Endothelial cell of hepatic sinusoid (primary cell): ENCODE measurements at regions not wholly inside any gene's neighbourhood (a gene's known extent, or its start where the extent isn't known, plus 50 kb on each side); places are given as distances from the start of the nearest gene placed in this dataset.
"Not testable (repeated sequence)": the region's sequence is repeated elsewhere in the genome, so short reads cannot be mapped to it uniquely, and the experiment has no call there.

Experiments used
- in situ Hi-C: cut with HindIII; loops from 2 replicates; pipeline ENCODE4 v1.10.0; 2017; ENCODE audit warnings: low sequenced_read_pairs

DNA sequence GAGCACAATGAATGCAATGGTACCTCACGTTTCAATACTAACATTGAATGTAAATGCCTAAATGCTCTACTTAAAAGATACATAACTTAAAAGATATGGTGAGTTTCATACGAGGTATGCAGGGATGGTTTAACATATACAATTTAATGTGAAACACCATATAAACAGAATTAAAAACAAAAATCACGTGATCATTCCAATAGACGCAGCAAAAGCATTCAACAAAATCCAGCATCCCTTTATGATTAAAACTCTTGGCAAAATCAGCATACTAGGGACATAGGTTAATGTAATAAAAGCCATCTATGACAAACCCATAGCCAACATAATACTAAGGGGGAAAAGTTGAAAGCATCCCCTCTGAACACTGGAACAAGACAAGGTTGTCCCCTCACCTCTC lies 845.7 kb downstream of the SLC16A7 start:
- in situ Hi-C loops: no loop called here

DNA sequence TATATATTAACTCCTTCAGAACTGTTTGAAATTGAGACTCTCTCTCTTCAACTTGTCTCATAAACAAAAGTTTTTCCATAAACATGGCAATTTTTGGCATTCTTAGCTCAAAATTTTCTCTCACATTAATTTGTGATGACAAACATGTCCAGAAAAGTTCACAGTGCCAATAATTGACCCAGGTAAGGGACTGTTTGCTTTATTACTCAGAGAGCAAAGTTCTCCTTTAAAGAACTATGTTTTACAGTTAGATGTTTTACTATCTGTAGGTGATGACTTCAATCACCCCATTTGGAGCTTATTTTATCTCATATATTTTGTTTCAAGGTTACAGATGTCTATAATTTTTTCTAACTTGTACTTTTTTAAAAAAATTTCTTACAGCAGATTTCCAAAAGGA lies 855.6 kb downstream of the SLC16A7 start:
- in situ Hi-C loops: no loop called here

DNA sequence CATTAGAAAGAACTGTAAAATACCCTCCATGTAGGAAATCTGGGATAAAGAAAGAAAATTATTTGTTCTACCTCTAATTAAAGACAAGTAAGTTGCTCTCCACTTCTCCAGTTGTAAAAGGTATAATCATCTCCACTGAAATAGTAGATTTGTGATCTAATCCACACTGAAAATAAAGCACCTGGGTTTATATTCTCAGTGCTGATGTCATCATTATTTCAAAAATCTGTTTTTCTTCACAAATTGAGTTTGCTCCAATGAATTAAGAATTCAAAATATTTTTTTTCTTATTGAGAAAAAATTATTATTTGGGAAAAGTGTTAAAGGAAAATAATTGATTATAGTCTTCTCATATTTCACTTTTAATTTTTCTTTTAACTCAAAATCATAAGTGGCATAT lies 869.2 kb downstream of the SLC16A7 start:
- in situ Hi-C loops: no loop called here

DNA sequence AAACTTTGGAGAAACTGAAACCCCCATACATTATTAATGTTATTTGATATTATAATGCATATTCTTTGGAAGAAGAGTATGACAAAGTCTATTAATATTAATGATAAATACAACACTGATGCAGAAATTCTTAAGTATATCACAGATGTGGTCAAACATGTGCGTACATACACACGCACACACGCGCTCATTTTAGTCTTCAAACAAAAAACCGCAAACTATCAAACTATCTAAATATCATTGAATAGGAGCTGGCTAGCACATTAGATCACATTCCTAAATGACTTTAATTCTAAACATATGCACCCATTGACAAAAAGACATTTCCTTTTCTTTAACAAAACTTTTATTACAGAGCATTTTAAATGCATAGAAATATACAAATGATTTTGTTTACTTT lies 872.7 kb downstream of the SLC16A7 start:
- in situ Hi-C loops: no loop called here

DNA sequence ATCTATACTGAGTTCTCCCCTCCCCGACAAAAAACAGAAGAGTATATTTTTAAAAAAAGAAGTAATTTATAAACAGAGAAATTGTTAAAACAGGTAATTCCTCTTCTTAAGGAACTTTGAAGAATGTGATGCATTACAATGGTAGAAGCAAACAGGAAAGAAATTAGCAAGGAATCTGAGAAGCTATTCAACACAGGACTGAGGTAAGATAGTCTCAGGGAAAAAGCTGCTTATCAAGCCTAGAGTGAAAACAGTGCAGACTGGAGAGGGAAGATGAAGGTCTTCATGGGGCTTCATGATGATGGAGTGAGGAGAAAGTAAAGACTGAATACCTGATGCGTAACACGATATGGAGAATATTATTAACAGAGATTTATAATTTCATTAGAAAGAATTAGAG lies 880.0 kb downstream of the SLC16A7 start:
- in situ Hi-C loops: no loop called here

DNA sequence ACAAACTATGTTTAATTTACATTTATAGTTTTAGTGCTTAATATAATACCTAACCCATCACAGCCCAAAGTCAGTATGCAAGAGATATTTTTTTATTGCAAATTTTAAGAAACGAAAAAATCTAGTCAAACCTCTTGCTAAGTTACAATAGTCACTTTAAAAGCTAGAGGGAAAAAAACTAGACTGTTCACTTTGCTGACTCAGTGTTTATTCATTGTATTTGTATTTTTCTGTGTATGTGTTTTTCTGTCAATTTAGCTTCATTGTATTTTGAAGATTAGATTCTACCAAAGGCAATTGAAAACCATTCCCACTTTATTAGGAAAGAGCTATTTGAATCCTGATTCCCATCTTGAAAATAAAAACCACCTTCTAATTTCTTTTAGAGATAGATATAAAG lies 891.5 kb downstream of the SLC16A7 start:
- in situ Hi-C loops: no loop called here

DNA sequence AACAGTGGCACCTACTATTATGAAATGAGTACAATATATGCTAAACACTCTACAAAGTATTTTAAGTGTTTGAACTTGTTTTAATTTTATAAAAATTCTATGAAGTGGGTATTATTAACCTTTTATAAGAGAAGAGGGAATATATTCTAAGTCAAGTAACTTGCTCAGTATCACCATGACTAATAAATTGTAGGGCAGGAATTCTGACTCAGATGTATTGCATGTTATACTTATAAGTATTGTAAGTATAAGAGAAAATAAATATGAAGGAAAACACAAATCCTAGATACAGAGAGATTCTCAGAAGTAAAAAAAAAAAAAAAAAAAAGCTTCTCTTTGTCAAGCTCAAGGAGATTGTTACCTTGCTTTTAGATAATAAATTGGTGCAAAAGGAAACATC lies 893.2 kb downstream of the SLC16A7 start:
- in situ Hi-C loops: no loop called here

DNA sequence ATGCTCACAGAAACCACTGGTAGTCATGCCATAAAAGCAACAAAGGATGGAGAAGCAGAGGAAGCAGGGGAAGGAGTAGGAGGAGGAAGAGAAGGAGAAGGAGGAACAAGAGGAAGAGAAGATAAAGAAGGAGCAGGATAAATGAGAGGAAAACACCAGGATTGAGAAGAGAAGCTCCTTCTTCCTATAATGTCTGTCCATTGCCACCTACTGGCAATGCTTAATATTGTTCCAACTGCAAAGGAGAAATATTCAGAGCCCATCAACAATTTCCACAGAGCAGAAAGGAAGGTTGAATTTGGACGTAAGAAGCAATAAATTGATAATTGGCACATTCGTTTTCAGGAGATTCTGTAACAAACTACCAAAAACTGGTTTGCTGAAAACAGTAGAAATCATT lies 898.4 kb downstream of the SLC16A7 start:
- in situ Hi-C loops: no loop called here

DNA sequence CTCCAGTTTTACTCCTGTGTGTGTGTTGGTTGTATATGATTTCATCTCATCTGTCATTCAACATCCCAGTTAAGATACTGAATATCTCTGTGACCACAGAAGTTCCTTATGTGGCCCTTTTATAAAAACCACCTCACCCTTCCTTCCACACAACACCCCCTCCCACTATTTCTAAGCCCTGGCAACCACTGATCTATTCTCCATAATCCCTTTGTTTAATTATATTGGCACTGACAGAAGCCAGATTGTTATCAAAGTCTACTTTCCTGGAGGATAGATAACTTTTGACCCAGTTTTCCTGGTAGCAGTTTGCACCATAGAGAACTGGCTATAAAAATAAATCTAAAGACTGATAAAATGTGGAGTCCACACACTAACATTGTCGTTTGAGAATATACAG lies 902.8 kb downstream of the SLC16A7 start:
- in situ Hi-C loops: no loop called here

DNA sequence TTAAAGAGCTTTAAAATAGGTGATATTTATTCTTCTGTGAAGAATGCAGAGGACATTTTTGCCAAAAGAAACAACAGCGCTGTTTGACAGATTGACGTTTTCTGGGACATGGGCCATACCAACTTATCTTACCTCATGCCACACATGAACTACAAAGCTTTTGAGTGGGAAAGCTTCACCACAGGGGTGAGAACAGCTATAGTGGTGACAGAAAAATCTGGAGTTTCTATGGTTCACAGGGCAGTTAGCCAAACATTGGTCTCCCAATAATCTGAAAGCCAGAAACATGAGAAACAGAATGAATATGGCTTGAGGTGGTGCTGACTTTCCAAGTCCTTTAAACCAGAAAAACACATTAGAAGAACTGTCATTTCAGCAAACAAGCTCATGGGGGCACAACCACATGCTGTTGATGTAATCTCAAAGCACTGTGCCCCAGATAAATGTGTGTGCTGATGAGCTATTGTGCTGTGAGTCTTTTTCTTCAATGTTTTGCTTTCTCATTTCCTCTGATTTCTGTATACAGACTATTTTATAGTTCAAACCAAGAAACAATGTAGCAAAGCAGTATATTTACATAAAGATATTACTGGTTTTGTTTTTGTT lies 905.4 kb downstream of the SLC16A7 start:
- in situ Hi-C loops: no loop called here

DNA sequence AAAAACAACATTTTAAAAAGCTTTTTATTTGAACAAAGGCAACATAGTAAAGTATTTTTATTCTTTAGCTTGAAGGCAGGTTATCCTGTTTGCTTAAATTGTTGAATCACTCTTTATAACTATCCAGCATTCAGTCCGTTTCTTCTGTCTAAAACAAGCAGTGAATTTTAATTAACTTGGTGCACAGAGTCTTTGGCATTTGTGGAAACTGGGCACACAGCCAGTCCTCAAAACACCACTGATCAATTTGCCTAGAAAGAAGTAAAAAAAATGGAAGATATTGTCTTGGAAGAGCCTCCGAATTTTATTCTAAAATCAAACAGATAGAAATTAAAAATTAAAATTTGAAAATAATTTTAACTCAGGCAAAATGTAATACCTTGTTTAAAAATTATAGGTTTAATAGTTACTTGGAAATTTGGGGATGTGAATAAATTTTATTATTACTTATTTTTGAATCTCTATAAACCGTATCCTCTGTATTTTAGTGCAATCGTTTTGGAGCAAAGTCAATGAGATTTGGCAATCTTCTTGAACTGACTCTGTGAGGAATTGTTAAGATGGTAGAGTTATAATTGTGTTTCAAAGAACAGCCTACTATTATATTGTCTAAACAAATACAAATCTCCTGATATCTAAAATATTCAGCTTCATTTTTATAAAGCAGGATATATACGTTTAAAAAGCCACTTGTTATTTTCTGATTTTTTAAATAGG lies 927.0 kb downstream of the SLC16A7 start:
- in situ Hi-C loops: no loop called here

DNA sequence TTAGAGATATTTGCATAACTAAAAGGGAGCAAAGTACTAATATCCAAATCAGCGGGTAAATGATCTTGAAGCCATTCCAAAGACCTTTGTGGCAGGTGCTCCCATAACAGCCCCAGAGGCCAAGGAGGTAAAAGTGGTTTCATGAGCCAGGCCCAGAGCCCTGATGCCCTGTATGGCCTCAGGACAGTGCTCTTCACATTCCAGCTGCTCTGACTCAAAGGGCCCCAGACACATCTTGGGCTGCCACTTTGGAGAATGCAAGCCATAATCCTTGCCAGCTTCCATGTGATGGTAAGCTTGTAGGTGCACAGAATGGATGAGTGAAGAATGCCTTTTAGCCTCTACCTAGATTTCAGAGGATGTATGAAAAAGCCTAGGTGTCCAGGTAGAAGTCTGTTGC lies 933.4 kb downstream of the SLC16A7 start:
- in situ Hi-C loops: no loop called here

DNA sequence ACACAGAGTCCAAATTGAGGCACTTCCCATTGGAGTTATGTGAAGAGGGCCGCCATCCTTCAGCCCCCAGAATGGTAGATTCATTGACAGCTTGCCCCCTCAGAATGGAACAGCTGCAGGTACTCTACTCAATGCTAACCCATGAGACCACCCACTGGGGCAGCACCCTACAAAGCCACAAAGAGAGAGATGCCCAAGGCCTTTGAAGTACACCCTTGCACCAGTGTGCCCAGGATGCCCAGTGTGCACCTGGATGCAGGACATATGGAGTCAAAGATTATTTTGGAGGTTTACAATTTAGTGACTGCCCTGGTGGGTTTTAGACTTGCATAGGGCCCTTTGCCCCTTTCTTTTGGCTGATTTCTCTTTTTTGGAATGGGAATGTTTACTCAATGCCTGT lies 933.9 kb downstream of the SLC16A7 start:
- in situ Hi-C loops: no loop called here

DNA sequence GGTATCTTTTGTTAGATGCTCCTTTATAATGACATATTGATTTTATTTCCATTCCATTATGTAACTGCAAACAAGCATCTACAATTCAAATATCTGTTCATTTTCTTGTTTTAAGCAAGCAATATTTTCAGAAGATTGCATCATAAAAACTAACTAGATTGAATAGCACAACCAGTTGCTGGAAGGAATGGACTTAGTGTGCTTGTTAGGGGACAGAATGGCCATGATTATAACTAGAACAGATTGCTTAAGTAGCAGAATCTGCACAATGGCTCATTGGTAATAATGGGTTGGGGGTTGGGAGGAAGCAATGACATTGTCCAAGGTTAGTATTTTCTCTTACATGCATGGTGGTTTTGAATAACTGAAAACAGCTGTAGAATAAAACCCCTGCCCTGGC lies 939.5 kb downstream of the SLC16A7 start:
- in situ Hi-C loops: no loop called here

DNA sequence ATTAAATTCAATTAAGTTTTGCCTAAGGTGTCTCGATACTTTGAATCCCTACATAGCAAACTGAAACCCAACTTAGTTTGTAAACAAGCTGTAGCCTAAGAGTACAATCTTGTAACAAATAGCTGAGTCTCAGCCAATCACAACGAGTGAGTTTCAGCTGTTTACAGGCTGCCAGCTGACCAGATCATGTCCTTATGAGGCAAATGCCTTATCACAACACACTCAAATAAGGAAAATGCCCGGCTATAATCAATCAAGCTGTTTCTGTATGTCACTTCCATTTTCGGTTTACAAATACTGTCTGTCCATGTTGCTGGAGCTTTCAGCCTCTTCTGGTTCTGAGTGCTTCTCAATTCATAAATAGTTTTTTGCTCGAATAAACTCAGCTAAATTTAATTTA lies 943.8 kb downstream of the SLC16A7 start:
- in situ Hi-C loops: no loop called here

DNA sequence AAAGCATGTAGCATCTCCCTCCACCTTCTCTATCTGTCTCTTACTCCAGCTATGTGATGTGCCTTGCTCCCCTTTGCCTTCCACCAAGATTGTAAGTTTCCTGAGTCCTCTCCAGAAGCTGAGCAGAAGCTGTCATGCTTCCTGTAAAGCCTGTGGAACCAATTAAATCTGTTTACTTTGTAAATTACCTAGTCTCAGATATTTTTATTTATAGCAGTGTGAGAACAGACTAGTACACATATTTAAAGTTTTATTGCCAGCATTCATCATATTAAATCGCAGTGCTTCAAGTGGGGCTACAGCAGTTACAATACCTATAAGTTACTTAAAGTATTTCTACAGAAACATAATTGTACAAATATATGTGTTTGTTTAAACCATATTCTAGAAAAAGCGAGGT lies 973.1 kb downstream of the SLC16A7 start:
- in situ Hi-C loops: no loop called here

DNA sequence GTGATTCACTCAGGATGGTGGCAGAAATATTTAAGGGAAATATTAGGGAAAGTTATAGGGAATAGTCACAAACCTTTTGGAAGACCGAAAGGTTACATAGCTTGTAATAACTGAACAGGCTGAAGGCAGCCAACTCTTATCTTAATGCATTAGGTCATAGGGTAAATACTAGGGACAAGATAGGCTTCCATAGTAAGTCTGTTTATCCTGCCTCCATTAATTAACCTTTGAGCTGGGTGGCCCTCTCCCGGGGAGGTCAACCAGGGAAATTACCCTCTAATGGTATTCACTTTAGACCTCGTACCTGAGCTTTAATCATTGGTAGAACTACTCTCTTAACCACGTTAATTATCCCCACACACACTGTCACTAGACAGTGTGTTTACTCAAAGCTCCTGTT lies 981.8 kb downstream of the SLC16A7 start:
- in situ Hi-C loops: no loop called here

DNA sequence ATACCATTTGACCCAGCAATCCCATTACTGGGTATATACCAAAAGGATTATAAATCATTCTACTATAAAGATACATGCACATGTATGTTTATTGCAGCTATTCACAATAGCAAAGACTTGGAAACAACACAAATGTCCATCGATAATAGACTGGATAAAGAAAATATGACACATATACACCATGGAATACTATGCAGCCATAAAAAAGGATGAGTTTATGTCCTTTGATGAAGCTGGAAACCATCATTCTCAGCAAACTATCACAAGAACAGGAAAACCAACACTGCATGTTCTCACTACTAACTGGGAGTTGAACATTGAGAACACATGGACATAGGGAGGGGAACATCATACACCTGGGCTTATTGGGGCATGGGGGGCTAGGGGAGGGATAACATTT lies 991.8 kb downstream of the SLC16A7 start:
- in situ Hi-C loops: not testable (repeated sequence)

DNA sequence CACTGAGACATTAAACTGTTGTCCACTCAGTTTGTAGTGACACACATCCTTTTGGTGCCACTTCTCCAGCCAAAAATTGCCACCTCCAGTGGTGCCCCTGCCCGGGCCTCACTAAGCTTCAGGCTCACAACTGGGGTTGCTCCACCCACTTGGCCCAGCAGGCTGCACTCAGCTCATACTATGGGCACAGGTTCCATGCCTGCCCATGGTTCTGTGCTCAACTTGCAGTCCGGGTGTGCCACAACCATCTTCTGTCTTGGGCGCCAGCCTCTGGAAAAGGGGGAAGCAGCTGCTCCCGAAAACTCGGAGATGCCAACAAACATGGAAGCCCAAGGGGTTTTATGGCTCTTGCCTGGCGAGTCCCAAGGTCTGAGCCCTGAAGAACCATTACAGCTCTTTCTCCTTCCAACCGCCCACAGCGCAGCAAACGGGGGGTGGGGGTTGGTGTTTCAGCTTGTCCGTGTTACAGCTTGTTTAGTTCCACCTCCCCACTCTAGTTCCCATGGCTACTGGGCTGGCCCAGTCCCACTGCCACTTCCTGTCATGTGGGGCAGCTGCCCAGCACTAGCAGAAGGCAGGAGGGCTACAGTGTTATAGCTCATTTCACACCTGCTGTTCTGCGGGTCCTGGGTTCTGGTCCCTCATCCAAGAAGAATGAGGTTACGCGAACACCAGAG lies 998.3 kb downstream of the SLC16A7 start:
- in situ Hi-C loops: no loop called here

DNA sequence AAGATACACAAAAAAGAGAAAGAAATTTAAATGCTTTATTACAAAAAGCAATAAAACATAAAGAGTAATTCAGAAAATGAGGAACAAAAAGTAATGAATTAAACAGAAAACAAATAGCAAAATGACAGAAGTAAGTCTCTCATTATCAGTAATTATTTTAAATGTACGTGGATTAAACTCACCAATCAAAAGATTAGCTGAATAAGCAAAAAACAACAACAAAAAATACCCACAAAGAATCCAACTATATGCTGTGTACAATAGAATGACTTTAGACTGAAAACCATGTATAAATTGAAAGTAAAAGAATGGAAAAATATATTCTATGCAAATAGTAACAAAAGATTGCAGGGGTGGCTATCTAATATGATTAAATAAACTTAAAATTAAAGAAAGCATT lies 1006.8 kb downstream of the SLC16A7 start:
- in situ Hi-C loops: no loop called here

DNA sequence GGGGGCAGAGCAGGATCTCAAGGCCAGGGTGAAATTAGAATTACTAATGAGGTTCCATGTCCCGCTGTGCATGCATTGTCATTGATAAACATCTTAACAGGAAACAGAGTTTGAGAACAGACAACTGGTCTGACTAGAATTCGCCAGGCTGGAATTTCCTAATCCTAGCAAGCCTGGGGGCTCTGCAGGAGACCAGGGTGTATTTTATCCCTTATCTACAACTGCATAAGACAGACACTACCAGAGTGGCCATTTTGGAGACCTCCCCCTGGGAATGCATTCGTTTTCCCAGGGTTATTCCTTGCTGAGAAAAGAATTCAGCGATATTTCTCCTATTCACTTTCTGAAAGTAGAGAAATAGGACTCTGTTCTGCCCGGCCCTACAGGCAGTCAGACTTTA lies 1007.6 kb downstream of the SLC16A7 start:
- in situ Hi-C loops: not testable (repeated sequence)

DNA sequence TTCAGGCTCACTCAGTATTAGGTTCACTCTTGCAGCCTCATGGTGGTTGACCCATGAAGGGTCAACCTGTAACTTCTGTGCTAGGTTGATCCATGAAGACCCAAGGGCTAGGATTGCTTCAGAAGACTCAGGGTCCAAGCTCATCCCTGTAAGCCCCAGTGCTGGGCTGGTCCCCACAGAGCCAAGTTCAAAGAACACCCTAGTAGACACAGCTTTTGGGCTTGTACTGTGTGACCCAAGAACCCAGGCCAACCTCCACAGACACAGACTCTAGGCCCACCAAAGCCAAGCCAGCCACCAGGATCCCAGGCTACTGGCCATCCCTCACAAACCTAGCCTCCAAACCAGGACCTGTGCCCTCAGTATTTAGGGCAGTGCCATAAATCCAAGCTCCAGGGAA lies 1020.6 kb downstream of the SLC16A7 start:
- in situ Hi-C loops: loop anchor here (5.0 kb wide), 1 partner anchor 64 kb away; no protein-coding TSS in a partner anchor
